Peyer's patch (tissue), 4 donors: ENCODE measurements at regions not wholly inside any gene's neighbourhood (a gene's known extent, or its start where the extent isn't known, plus 50 kb on each side); places are given as distances from the start of the nearest gene placed in this dataset.
"Not testable (repeated sequence)": the region's sequence is repeated elsewhere in the genome, so short reads cannot be mapped to it uniquely, and the experiment has no call there.

ENCODE experiments used
- DNase-seq, 3 donors: peaks; one replicate each; pipeline ENCODE4 v3.0.0-alpha.2; 2017 to 2019
- H3K27ac ChIP-seq, 4 donors: fragments of 200-600 bp; sonication (generic); one replicate each; pipeline ENCODE4 v1.5.1; 2016 to 2019
- H3K27me3 ChIP-seq, 2 donors: fragments of 200-600 bp; sonication (generic); one replicate each; pipeline ENCODE4 v1.5.1; 2019
- H3K36me3 ChIP-seq, 3 donors: fragments of 200-600 bp; sonication (generic); one replicate each; pipeline ENCODE4 v1.5.1; 2016 to 2019
- H3K4me1 ChIP-seq, 4 donors: fragments of 200-600 bp; sonication (generic); one replicate each; pipeline ENCODE4 v1.5.1; 2016 to 2019
- H3K4me3 ChIP-seq, 4 donors: fragments of 200-600 bp; sonication (generic); 1 replicate in 3 of 4; 2 replicates in 1 of 4; pipeline ENCODE4 v1.5.1; 2016 to 2019; ENCODE audit warnings: mild to moderate bottlenecking in 1 of 4
- H3K9me3 ChIP-seq, 4 donors: fragments of 200-600 bp; sonication (generic); one replicate each; pipeline ENCODE4 v1.5.1; 2016 to 2019; ENCODE audit warnings: mild to moderate bottlenecking in 1 of 4
- POLR2A ChIP-seq, 2 donors: fragments of 450-650 bp; IDR thresholded peaks; one replicate each; pipeline ENCODE4 v1.5.1; 2017; ENCODE audit warnings: antibody characterized with exemption in 2 of 2, mild to moderate bottlenecking in 2 of 2, moderate library complexity in 2 of 2
- TF ChIP-seq, protein P1 (sequence below), 6 experiments: fragments of 450-650 bp in 4 of 6; fragments of 200-600 bp in 2 of 6; sonication (generic) in 1 of 6; IDR thresholded peaks; one replicate each; pipeline ENCODE4 v1.5.1; 2017 to 2019; ENCODE audit warnings: antibody characterized with exemption in 6 of 6, mild to moderate bottlenecking in 3 of 6, moderate library complexity in 1 of 6

DNA sequence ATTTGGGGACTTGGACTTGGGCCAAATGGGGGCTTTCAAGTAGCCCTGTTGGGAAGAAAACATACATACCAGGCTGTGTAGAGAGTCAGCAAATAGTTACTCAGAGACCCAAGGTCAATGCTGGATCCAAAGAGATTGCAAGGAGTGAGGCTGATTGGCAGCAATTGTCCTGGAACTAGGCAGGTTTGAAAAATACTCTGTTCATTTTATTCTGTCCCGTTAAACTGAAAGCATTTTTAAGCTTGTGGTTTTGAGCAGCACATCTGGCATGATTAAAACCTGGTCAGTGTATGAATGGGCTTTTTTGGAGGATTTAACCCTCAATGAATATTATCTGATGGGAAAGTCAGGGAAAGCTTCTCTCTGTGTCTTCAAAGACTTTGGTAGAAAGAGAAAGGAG, 294.3 kb upstream of the BOD1L1 start:
- H3K4me1 ChIP-seq, result no peaks in the 10 kb centered on the region
- no peaks in the 10 kb centered on the region for H3K27me3 ChIP-seq
- H3K27ac ChIP-seq, result no peak overlapping the region
- no peaks in the 10 kb centered on the region for H3K9me3 ChIP-seq
- TF ChIP-seq, protein P1, sequence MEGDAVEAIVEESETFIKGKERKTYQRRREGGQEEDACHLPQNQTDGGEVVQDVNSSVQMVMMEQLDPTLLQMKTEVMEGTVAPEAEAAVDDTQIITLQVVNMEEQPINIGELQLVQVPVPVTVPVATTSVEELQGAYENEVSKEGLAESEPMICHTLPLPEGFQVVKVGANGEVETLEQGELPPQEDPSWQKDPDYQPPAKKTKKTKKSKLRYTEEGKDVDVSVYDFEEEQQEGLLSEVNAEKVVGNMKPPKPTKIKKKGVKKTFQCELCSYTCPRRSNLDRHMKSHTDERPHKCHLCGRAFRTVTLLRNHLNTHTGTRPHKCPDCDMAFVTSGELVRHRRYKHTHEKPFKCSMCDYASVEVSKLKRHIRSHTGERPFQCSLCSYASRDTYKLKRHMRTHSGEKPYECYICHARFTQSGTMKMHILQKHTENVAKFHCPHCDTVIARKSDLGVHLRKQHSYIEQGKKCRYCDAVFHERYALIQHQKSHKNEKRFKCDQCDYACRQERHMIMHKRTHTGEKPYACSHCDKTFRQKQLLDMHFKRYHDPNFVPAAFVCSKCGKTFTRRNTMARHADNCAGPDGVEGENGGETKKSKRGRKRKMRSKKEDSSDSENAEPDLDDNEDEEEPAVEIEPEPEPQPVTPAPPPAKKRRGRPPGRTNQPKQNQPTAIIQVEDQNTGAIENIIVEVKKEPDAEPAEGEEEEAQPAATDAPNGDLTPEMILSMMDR (IDR thresholded peaks at IDR 0.05), result no peak
- TF ChIP-seq POLR2A (IDR thresholded peaks at IDR 0.05), result no peak
- no peaks in the 10 kb centered on the region for H3K36me3 ChIP-seq
- no peak overlapping the region for H3K4me3 ChIP-seq
- DNase-seq, result no peak

DNA sequence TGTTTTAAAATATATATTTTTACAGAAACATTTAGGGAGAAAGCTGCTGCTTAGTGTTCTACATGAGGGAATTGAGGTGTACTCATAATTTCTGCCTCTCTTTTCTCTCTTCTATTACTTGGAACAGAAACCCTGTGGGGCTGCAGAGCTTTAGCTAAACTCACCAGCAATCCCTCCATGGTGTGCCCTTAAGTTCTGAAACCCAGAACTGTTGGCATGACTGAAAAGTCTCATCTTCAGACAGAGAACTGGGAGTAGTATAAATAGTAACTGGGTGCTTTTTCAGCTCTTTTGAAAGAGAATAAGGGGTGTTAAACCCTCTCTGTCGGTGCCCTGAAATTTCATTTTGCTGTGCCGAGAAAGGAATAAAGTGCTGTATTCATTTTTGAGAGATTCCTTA, 294.9 kb upstream of the BOD1L1 start:
- TF ChIP-seq, protein P1 (IDR thresholded peaks at IDR 0.05), result no peak
- no peak for TF ChIP-seq POLR2A (IDR thresholded peaks at IDR 0.05)
- Histone ChIP-seq H3K36me3 (no peaks in the 10 kb centered on the region), H3K27ac (no peak overlapping the region), H3K4me1 (no peaks in the 10 kb centered on the region), H3K4me3 (no peak overlapping the region), H3K9me3 (no peaks in the 10 kb centered on the region), H3K27me3 (no peaks in the 10 kb centered on the region)
- DNase-seq, result no peak

GRCh38 chr4:13922873-13923645, 295.5 kb upstream of the BOD1L1 start:
- no peak for DNase-seq
- Histone ChIP-seq H3K27ac (no peak overlapping the region), H3K9me3 (no peaks in the 10 kb centered on the region), H3K27me3 (no peaks in the 10 kb centered on the region), H3K4me3 (no peak overlapping the region), H3K4me1 (no peaks in the 10 kb centered on the region), H3K36me3 (no peaks in the 10 kb centered on the region)
- TF ChIP-seq, protein P1 (IDR thresholded peaks at IDR 0.05), result no peak
- no peak for TF ChIP-seq POLR2A (IDR thresholded peaks at IDR 0.05)

GRCh38 chr4:13924900-13925299, 297.4 kb upstream of the BOD1L1 start:
- H3K36me3 ChIP-seq, H3K4me1 ChIP-seq, DNase-seq, H3K9me3 ChIP-seq, H3K27ac ChIP-seq, H3K4me3 ChIP-seq, H3K27me3 ChIP-seq: not testable (repeated sequence)

DNA sequence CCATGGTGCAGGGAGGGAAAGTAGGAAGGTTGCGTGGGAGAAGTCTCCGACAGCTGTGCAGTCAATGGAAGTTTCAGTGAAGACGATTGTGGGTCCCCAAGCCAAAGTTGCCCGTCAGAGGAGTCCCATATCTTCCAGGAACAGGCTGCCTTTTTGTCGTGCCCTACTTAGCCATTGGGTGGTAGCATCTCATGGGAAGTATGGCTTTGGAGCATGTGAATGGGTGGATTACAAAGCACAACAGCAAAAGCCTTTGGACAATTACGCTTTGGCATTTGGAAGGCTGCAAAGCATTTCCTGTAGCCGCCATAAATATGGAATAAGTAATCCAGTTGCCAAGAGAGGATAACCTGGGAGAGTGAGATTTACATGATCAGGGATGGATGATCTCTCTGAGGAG, 300.7 kb upstream of the BOD1L1 start:
- no peaks in the 10 kb centered on the region for H3K9me3 ChIP-seq
- no peak overlapping the region for H3K4me3 ChIP-seq
- no peaks in the 10 kb centered on the region for H3K27me3 ChIP-seq
- no peak for DNase-seq
- no peak for TF ChIP-seq POLR2A (IDR thresholded peaks at IDR 0.05)
- TF ChIP-seq, protein P1 (IDR thresholded peaks at IDR 0.05), result no peak
- no peaks in the 10 kb centered on the region for H3K4me1 ChIP-seq
- no peaks in the 10 kb centered on the region for H3K36me3 ChIP-seq
- H3K27ac ChIP-seq, result no peak overlapping the region

DNA sequence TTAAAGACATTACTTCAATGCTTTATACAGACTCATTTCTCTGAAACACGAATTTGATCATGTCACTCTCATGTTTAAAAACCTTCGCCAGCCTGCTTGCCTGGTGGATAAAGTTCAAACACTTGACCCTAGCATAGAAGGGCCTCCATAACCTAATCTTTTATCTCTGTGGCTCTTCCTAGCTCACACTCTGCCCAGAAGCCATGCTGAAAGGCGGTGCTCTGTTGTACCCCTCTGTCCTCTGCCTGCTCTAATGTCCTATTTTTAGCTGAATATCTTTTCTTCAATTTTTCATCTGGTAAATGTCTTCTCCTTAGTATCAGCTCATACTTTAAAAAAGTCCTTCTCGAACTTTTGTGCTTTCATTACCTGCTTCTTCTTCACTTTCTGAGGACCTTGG, 302.6 kb upstream of the BOD1L1 start:
- Histone ChIP-seq H3K27me3 (no peaks in the 10 kb centered on the region), H3K9me3 (no peaks in the 10 kb centered on the region), H3K4me3 (no peak overlapping the region), H3K36me3 (no peaks in the 10 kb centered on the region), H3K27ac (no peak overlapping the region), H3K4me1 (no peaks in the 10 kb centered on the region)
- TF ChIP-seq POLR2A (IDR thresholded peaks at IDR 0.05), result no peak
- TF ChIP-seq, protein P1 (IDR thresholded peaks at IDR 0.05), result no peak
- no peak for DNase-seq
